ENCODE measurements at regions not wholly inside any gene's neighbourhood (a gene's known extent, or its start where the extent isn't known, plus 50 kb on each side); places are given as distances from the start of the nearest gene placed in this dataset.

- H3K9me3 Mint-ChIP-seq, result peaks cover 9% of the 10 kb centered on the region
- H3K4me3 Mint-ChIP-seq, result no peak overlapping the region
- H3K4me1 Mint-ChIP-seq, result peaks cover 30% of the 10 kb centered on the region
- TF ChIP-seq CTCF (IDR thresholded peaks at IDR 0.05; ENCODE audit: unreplicated experiment), result no peak
- no peaks in the 10 kb centered on the region for H3K27me3 Mint-ChIP-seq (ENCODE audit: low read depth)
- H3K36me3 Mint-ChIP-seq, result peaks cover 1% of the 10 kb centered on the region
- H3K27ac Mint-ChIP-seq, result peak overlapping the region; percentile 5
- DNase-seq (ENCODE audit: low spot score in 2 of 2, unreplicated experiment in 2 of 2), result no peak
Measured at GRCh38 chr4:95898226-95898625, 58.3 kb downstream of the PDHA2 start.

GRCh38 chr4:95909211-95909610 is 69.3 kb downstream of the PDHA2 start:
- H3K36me3 Mint-ChIP-seq, result peaks cover 7% of the 10 kb centered on the region
- H3K9me3 Mint-ChIP-seq, result peaks cover 20% of the 10 kb centered on the region
- H3K27ac Mint-ChIP-seq, result no peak overlapping the region
- peaks cover 11% of the 10 kb centered on the region for H3K4me1 Mint-ChIP-seq
- H3K4me3 Mint-ChIP-seq, result no peak overlapping the region
- no peaks in the 10 kb centered on the region for H3K27me3 Mint-ChIP-seq (ENCODE audit: low read depth)
- no peak for TF ChIP-seq CTCF (IDR thresholded peaks at IDR 0.05; ENCODE audit: unreplicated experiment)
- DNase-seq (ENCODE audit: low spot score in 2 of 2, unreplicated experiment in 2 of 2), result no peak

- Mint-ChIP-seq H3K9me3 (peaks cover 23% of the 10 kb centered on the region), H3K27ac (no peak overlapping the region), H3K4me1 (peaks cover 5% of the 10 kb centered on the region), H3K36me3 (peaks cover 9% of the 10 kb centered on the region), H3K27me3 (ENCODE audit: low read depth) (no peaks in the 10 kb centered on the region), H3K4me3 (no peak overlapping the region)
- no peak for DNase-seq (ENCODE audit: low spot score in 2 of 2, unreplicated experiment in 2 of 2)
- TF ChIP-seq CTCF (IDR thresholded peaks at IDR 0.05; ENCODE audit: unreplicated experiment), result no peak
Measured at GRCh38 chr4:95910749-95911148, 70.9 kb downstream of the PDHA2 start.

- H3K9me3 Mint-ChIP-seq, result peaks cover 39% of the 10 kb centered on the region
Measured at GRCh38 chr4:95921470-95921869, 81.6 kb downstream of the PDHA2 start.

GRCh38 chr4:95929448-95930064 is 89.7 kb downstream of the PDHA2 start:
- no peak overlapping the region for H3K27ac Mint-ChIP-seq
- DNase-seq (ENCODE audit: low spot score in 2 of 2, unreplicated experiment in 2 of 2), result no peak
- H3K4me3 Mint-ChIP-seq, result no peak overlapping the region
- H3K9me3 Mint-ChIP-seq, result peaks cover 66% of the 10 kb centered on the region
- H3K36me3 Mint-ChIP-seq, result peaks cover 28% of the 10 kb centered on the region
- no peak for TF ChIP-seq CTCF (IDR thresholded peaks at IDR 0.05; ENCODE audit: unreplicated experiment)
- no peaks in the 10 kb centered on the region for H3K27me3 Mint-ChIP-seq (ENCODE audit: low read depth)
- no peaks in the 10 kb centered on the region for H3K4me1 Mint-ChIP-seq

More at GRCh38 chr4:95921470-95921869, 81.6 kb downstream of the PDHA2 start:
- Mint-ChIP-seq H3K4me1 (no peaks in the 10 kb centered on the region), H3K4me3 (no peak overlapping the region), H3K27me3 (ENCODE audit: low read depth) (no peaks in the 10 kb centered on the region), H3K27ac (no peak overlapping the region), H3K36me3 (peaks cover 10% of the 10 kb centered on the region)
- no peak for DNase-seq (ENCODE audit: low spot score in 2 of 2, unreplicated experiment in 2 of 2)
- no peak for TF ChIP-seq CTCF (IDR thresholded peaks at IDR 0.05; ENCODE audit: unreplicated experiment)

GRCh38 chr4:95939141-95939540 is 99.2 kb downstream of the PDHA2 start:
- Mint-ChIP-seq H3K27ac (no peak overlapping the region), H3K4me1 (no peaks in the 10 kb centered on the region)
- no peak for TF ChIP-seq CTCF (IDR thresholded peaks at IDR 0.05; ENCODE audit: unreplicated experiment)

More at GRCh38 chr4:95939141-95939540, 99.2 kb downstream of the PDHA2 start:
- H3K36me3 Mint-ChIP-seq, result peaks cover 1% of the 10 kb centered on the region
- peaks cover 11% of the 10 kb centered on the region for H3K9me3 Mint-ChIP-seq
- DNase-seq (ENCODE audit: low spot score in 2 of 2, unreplicated experiment in 2 of 2), result no peak
- no peaks in the 10 kb centered on the region for H3K27me3 Mint-ChIP-seq (ENCODE audit: low read depth)
- no peak overlapping the region for H3K4me3 Mint-ChIP-seq

Measured in mesothelial cell of epicardium (in vitro differentiated cells).